ENCODE measurements at regions not wholly inside any gene's neighbourhood (a gene's known extent, or its start where the extent isn't known, plus 50 kb on each side); places are given as distances from the start of the nearest gene placed in this dataset.

DNA sequence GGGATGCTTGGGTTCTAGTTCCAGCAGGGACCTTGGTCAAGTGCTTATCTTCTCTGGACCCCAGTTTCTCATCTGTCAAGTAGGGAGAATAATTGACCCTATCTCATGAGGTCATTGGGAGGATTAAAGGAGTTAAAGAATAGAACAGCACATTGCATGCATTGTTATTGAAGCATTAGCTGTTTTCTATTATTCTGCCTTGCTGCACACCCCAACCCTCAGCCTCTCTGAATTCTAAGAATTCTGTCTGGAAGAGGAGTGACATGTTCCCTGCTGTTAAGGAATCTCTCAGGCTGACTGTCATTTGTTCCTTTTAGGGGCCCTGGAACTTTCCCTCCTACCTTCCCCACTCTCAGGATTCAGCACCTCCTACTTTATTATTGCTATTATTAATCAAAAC is 73.9 kb downstream of the NENF start:
- Histone ChIP-seq H3K4me1 (ENCODE audit: control insufficient read depth in 2 of 2, insufficient read depth in 2 of 2, low read length in 2 of 2) (no peaks in the 10 kb centered on the region), H3K79me2 (ENCODE audit: control insufficient read depth, insufficient read depth, low read length) (no peaks in the 10 kb centered on the region), H4K20me1 (ENCODE audit: control insufficient read depth, insufficient read depth, low read length, poor library complexity, severe bottlenecking) (no peaks in the 10 kb centered on the region), H3K4me2 (replicated peaks; ENCODE audit: low read depth, low read length, poor library complexity, severe bottlenecking) (no peak overlapping the region), H3K9ac (ENCODE audit: low read length) (no peak overlapping the region), H3K36me3 (replicated peaks in 1 of 2; ENCODE audit: control extremely low read depth in 1 of 2, control insufficient read depth in 1 of 2, extremely low read depth in 1 of 2, insufficient read depth in 2 of 2, low read length in 1 of 2) (no peaks in the 10 kb centered on the region), H3K4me3 (ENCODE audit: control extremely low read depth in 1 of 5, extremely low read depth in 1 of 5, insufficient read depth in 1 of 5, low read depth in 2 of 5, low read length in 4 of 5) (no peak overlapping the region), H3K9me3 (ENCODE audit: control extremely low read depth in 1 of 3, control insufficient read depth in 2 of 3, insufficient read depth in 1 of 3, low read length in 2 of 3) (no peaks in the 10 kb centered on the region), H3K27ac (ENCODE audit: low read length in 2 of 2) (no peak overlapping the region), H3K27me3 (replicated peaks in 1 of 4; ENCODE audit: control extremely low read depth in 1 of 4, control insufficient read depth in 3 of 4, insufficient read depth in 4 of 4, low read length in 3 of 4) (peaks cover 0 to 4% (median 0%) of the 10 kb centered on the region in 4 experiments), H2AFZ (ENCODE audit: insufficient read depth, low read depth, low read length, poor library complexity, severe bottlenecking) (no peak overlapping the region)
- ChIA-PET POLR2A (no interaction called here), CTCF (no interaction called here)
- intact Hi-C loops (cut with micrococcal nuclease), result no loop called here
- no peaks in the 10 kb centered on the region for H3K4me1 Mint-ChIP-seq
- TF ChIP-seq EZH2 (IDR thresholded peaks at IDR 0.05; ENCODE audit: borderline replicate concordance, insufficient read depth, low read depth, low read length, poor library complexity, severe bottlenecking), result no peak
- TF ChIP-seq, protein P1, sequence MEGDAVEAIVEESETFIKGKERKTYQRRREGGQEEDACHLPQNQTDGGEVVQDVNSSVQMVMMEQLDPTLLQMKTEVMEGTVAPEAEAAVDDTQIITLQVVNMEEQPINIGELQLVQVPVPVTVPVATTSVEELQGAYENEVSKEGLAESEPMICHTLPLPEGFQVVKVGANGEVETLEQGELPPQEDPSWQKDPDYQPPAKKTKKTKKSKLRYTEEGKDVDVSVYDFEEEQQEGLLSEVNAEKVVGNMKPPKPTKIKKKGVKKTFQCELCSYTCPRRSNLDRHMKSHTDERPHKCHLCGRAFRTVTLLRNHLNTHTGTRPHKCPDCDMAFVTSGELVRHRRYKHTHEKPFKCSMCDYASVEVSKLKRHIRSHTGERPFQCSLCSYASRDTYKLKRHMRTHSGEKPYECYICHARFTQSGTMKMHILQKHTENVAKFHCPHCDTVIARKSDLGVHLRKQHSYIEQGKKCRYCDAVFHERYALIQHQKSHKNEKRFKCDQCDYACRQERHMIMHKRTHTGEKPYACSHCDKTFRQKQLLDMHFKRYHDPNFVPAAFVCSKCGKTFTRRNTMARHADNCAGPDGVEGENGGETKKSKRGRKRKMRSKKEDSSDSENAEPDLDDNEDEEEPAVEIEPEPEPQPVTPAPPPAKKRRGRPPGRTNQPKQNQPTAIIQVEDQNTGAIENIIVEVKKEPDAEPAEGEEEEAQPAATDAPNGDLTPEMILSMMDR (IDR thresholded peaks at IDR 0.05), result no peak
- ATAC-seq (ENCODE audit: low read depth) (no peak), DNase-seq (no peak)
- H3K27ac Mint-ChIP-seq, result no peak overlapping the region
- H3K27me3 Mint-ChIP-seq, result peaks cover 25% of the 10 kb centered on the region
- no peaks in the 10 kb centered on the region for H3K9me3 Mint-ChIP-seq (ENCODE audit: insufficient read depth)
- H3K4me3 Mint-ChIP-seq, result no peak overlapping the region

DNA sequence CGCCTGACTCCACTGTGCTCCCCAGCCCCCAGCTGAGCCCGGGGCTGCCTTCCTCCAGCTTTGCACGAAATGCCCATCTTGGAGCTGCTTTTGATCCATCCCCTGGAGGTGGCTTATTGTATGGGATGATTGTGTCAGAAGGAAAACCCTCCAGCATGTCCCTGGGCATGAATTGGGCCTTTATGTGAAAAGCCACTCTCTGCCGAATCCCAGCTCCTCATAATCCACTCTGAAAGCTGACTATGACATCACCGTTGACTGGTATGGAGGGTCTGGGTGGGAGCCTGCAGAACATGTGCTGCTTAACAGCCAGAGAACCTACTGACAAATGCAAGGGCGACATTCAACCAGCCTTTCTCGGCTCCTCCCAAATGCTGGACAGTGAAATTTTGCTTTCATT is 74.6 kb downstream of the NENF start:
- ChIA-PET POLR2A (interaction anchor here (0.5 kb wide), 1 partner anchor 16 kb away, joined by 6 read pairs; no protein-coding TSS in a partner anchor), CTCF (no interaction called here)
- Mint-ChIP-seq H3K27me3 (peaks cover 32% of the 10 kb centered on the region), H3K4me3 (no peak overlapping the region), H3K9me3 (ENCODE audit: insufficient read depth) (no peaks in the 10 kb centered on the region), H3K27ac (no peak overlapping the region), H3K4me1 (no peaks in the 10 kb centered on the region)
- Histone ChIP-seq H3K4me3 (ENCODE audit: control extremely low read depth in 1 of 5, extremely low read depth in 1 of 5, insufficient read depth in 1 of 5, low read depth in 2 of 5, low read length in 4 of 5) (no peak overlapping the region), H3K9me3 (ENCODE audit: control extremely low read depth in 1 of 3, control insufficient read depth in 2 of 3, insufficient read depth in 1 of 3, low read length in 2 of 3) (no peaks in the 10 kb centered on the region), H3K27ac (ENCODE audit: low read length in 2 of 2) (no peak overlapping the region), H3K36me3 (replicated peaks in 1 of 2; ENCODE audit: control extremely low read depth in 1 of 2, control insufficient read depth in 1 of 2, extremely low read depth in 1 of 2, insufficient read depth in 2 of 2, low read length in 1 of 2) (no peaks in the 10 kb centered on the region), H2AFZ (ENCODE audit: insufficient read depth, low read depth, low read length, poor library complexity, severe bottlenecking) (no peak overlapping the region), H3K27me3 (replicated peaks in 1 of 4; ENCODE audit: control extremely low read depth in 1 of 4, control insufficient read depth in 3 of 4, insufficient read depth in 4 of 4, low read length in 3 of 4) (peaks cover 0 to 8% (median 2%) of the 10 kb centered on the region in 4 experiments), H3K4me2 (replicated peaks; ENCODE audit: low read depth, low read length, poor library complexity, severe bottlenecking) (no peak overlapping the region), H3K4me1 (ENCODE audit: control insufficient read depth in 2 of 2, insufficient read depth in 2 of 2, low read length in 2 of 2) (no peaks in the 10 kb centered on the region), H3K9ac (ENCODE audit: low read length) (no peak overlapping the region), H4K20me1 (ENCODE audit: control insufficient read depth, insufficient read depth, low read length, poor library complexity, severe bottlenecking) (no peaks in the 10 kb centered on the region), H3K79me2 (ENCODE audit: control insufficient read depth, insufficient read depth, low read length) (no peaks in the 10 kb centered on the region)
- DNase-seq, result no peak
- ATAC-seq (ENCODE audit: low read depth), result no peak
- intact Hi-C loops (cut with micrococcal nuclease), result no loop called here
- 96% methylated on average over 6 of the region's 7 CpGs for WGBS (ENCODE audit: insufficient coverage)
- TF ChIP-seq, protein P1 (IDR thresholded peaks at IDR 0.05), result no peak
- no peak for TF ChIP-seq EZH2 (IDR thresholded peaks at IDR 0.05; ENCODE audit: borderline replicate concordance, insufficient read depth, low read depth, low read length, poor library complexity, severe bottlenecking)
